SU-DHL-6 (cell line): ENCODE measurements at regions not wholly inside any gene's neighbourhood (a gene's known extent, or its start where the extent isn't known, plus 50 kb on each side); places are given as distances from the start of the nearest gene placed in this dataset.

Experiments used
- H2AFZ ChIP-seq: fragments of 200-600 bp; sonication (generic); 2 replicates; pipeline ENCODE4 v1.6.1; 2014; ENCODE audit warnings: low read depth, mild to moderate bottlenecking, moderate library complexity, mixed read lengths, antibody characterized with exemption, low read length; ENCODE audit not compliant: severe bottlenecking
- H3F3A ChIP-seq: fragments of 200-600 bp; shearing (Covaris generic); 2 replicates; pipeline ENCODE4 v1.6.0; 2016; ENCODE audit warnings: antibody characterized with exemption, mild to moderate bottlenecking; ENCODE audit not compliant: insufficient read depth
- H3K27ac ChIP-seq: fragments of 200-600 bp; sonication (generic); 2 replicates; pipeline ENCODE4 v1.5.1; 2016; ENCODE audit warnings: low read depth, mild to moderate bottlenecking, low read length, moderate library complexity, mixed read lengths
- H3K27me3 ChIP-seq: fragments of 200-600 bp; sonication (generic), shearing (Covaris generic); 2 replicates; pipeline ENCODE4 v1.6.0; 2014; ENCODE audit warnings: mild to moderate bottlenecking, low read length
- H3K36me3 ChIP-seq: fragments of 200-600 bp; sonication (generic); 2 replicates; pipeline ENCODE4 v1.6.1; 2014; ENCODE audit warnings: mild to moderate bottlenecking, low read length, mixed read lengths
- H3K4me2 ChIP-seq: fragments of 300-600, 200-600 bp; shearing (Covaris generic), sonication (generic); 2 replicates; pipeline ENCODE4 v1.6.0; 2014; ENCODE audit warnings: low read length, low read depth, mild to moderate bottlenecking; ENCODE audit not compliant: poor library complexity, severe bottlenecking
- H3K4me3 ChIP-seq: fragments of 200-600 bp; sonication (generic); 2 replicates; pipeline ENCODE4 v1.5.1; 2014; ENCODE audit warnings: antibody characterized with exemption, low read length, mild to moderate bottlenecking, mixed read lengths; ENCODE audit not compliant: insufficient read depth, poor library complexity, severe bottlenecking
- H3K79me2 ChIP-seq: fragments of 200-600 bp; sonication (generic); 2 replicates; pipeline ENCODE4 v1.6.1; 2014; ENCODE audit warnings: mild to moderate bottlenecking, low read length, moderate library complexity; ENCODE audit not compliant: insufficient read depth
- H3K9ac ChIP-seq: fragments of 200-600 bp; sonication (generic); 2 replicates; pipeline ENCODE4 v1.7.0; 2014; ENCODE audit warnings: mild to moderate bottlenecking, low read length
- H3K9me2 ChIP-seq: fragments of 200-600 bp; sonication (generic); replicated peaks from 2 replicates; pipeline ENCODE4 v1.6.1; 2014; ENCODE audit warnings: low read length; ENCODE audit not compliant: insufficient read depth
- H3K9me3 ChIP-seq: fragments of 200-600 bp; sonication (generic); 2 replicates; pipeline ENCODE4 v1.6.1; 2014; ENCODE audit warnings: low read length, mixed read lengths; ENCODE audit not compliant: insufficient read depth
- H4K20me1 ChIP-seq: fragments of 200-600 bp; sonication (generic); 2 replicates; pipeline ENCODE4 v1.6.1; 2014; ENCODE audit warnings: low read depth, mild to moderate bottlenecking, antibody characterized with exemption, low read length, moderate library complexity, mixed read lengths
- EZH2phosphoT487 ChIP-seq: fragments of 200-600 bp; sonication (generic), shearing (Covaris generic); conservative IDR thresholded peaks from 2 replicates; pipeline ENCODE4 v1.6.1; 2018; ENCODE audit warnings: mild to moderate bottlenecking, antibody characterized with exemption, low read length, moderate library complexity, mixed read lengths
- TF ChIP-seq, protein P1 (sequence below): fragments of 200-600 bp; sonication (generic); IDR thresholded peaks from one replicate; pipeline ENCODE4 v1.5.1; 2017; ENCODE audit warnings: antibody characterized with exemption, mild to moderate bottlenecking, low read length, moderate library complexity; ENCODE audit not compliant: insufficient read depth, poor library complexity, severe bottlenecking

DNA sequence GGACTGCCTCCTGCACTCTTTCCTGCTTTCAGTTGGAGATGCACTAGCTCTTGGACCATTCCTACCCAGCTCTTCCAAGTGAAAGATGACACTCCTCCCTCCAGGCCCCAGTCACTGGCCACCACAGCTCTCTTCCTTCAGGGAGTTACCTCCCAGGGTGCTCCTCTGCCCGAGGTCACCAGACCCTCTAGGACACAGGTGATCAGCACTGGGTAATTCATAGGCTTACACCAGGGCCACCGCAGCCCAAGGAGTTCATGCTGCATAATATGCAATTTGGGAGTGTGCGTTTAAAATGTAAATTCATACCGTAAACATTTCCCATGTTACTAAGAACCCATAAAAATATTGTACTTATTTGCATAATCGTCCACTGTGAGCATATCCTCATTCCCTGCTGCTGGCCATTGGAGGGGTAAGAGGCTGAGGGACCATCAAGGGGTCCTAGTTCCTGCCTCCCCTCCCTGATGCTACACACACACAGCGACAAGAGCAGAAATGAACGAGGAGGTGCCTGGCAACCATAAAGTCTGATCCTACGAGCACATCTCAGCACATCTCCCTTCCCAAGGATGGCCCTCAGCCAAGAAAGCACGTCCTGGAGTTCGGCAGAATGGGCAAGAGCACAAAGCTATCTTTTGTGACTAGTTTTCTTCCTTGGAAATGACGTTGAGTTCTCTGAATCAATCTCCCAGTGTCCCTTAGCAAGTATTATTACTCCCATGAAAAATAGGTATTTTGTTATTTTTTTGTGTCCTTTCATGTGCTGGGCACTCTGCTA lies 222.9 kb upstream of the RAB4A start:
- no peak overlapping the region for H3K4me2 ChIP-seq
- no peaks in the 10 kb centered on the region for H3K9me3 ChIP-seq
- no peak overlapping the region for H3K4me3 ChIP-seq
- H3K27me3 ChIP-seq: no peaks in the 10 kb centered on the region
- H3K27ac ChIP-seq: no peak overlapping the region
- H3K36me3 ChIP-seq: no peaks in the 10 kb centered on the region
- no peaks in the 10 kb centered on the region for H3K9me2 ChIP-seq
- no peak overlapping the region for H3K9ac ChIP-seq
- H4K20me1 ChIP-seq: no peaks in the 10 kb centered on the region
- H3K79me2 ChIP-seq: no peaks in the 10 kb centered on the region
- H3F3A ChIP-seq: no peaks in the 10 kb centered on the region
- H2AFZ ChIP-seq: no peak overlapping the region
- TF ChIP-seq, protein P1, sequence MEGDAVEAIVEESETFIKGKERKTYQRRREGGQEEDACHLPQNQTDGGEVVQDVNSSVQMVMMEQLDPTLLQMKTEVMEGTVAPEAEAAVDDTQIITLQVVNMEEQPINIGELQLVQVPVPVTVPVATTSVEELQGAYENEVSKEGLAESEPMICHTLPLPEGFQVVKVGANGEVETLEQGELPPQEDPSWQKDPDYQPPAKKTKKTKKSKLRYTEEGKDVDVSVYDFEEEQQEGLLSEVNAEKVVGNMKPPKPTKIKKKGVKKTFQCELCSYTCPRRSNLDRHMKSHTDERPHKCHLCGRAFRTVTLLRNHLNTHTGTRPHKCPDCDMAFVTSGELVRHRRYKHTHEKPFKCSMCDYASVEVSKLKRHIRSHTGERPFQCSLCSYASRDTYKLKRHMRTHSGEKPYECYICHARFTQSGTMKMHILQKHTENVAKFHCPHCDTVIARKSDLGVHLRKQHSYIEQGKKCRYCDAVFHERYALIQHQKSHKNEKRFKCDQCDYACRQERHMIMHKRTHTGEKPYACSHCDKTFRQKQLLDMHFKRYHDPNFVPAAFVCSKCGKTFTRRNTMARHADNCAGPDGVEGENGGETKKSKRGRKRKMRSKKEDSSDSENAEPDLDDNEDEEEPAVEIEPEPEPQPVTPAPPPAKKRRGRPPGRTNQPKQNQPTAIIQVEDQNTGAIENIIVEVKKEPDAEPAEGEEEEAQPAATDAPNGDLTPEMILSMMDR: no peak

DNA sequence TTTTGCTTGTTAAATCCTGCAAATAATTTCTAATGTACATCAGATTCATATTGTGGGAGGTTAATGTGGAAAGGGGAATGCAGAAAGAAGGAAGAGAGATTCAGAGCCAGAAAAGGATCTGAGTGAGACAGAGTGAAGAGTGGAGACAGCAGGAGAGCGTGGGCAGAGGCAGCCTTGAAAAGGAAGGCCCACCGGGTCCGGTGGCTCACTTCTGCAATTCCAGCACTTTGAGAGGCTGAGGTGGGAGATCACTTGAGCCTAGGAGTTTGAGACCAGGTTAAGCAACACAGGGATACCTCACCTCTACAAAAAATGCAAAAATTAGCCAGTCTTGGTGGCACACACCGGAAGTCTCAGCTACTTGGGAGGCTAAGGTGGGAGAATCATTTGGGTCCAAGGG lies 222.0 kb upstream of the RAB4A start:
- H3K9me3 ChIP-seq: no peaks in the 10 kb centered on the region
- no peaks in the 10 kb centered on the region for H3K9me2 ChIP-seq
- H3F3A ChIP-seq: no peaks in the 10 kb centered on the region
- H3K9ac ChIP-seq: no peak overlapping the region
- no peak overlapping the region for H3K4me2 ChIP-seq
- no peak overlapping the region for H3K4me3 ChIP-seq
- H3K36me3 ChIP-seq: no peaks in the 10 kb centered on the region
- no peaks in the 10 kb centered on the region for H3K79me2 ChIP-seq
- H3K27ac ChIP-seq: no peak overlapping the region
- H2AFZ ChIP-seq: no peak overlapping the region
- H3K27me3 ChIP-seq: no peaks in the 10 kb centered on the region
- TF ChIP-seq, protein P1: no peak
- TF ChIP-seq EZH2phosphoT487: no peak
- H4K20me1 ChIP-seq: no peaks in the 10 kb centered on the region

DNA sequence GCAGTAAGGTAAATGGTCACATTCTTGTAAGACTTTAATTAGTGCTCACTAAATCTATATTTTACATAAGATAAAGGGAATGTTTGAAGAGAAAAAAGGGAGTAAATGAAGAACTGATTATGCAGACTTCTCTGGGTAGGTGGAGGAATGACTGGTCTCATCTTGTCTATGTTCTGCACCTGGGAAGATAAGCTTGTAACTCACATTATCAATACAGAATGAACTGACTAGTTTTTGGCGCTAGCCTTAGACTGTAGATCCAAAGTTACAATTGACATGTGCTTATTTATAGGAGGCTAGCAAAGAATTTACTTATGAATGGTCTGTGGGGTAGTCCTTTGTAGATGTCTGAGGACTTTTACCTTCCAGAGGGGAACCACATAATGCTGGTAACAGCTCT lies 214.9 kb upstream of the RAB4A start:
- H3K27me3 ChIP-seq: no peaks in the 10 kb centered on the region

More for the DNA sequence above, 214.9 kb upstream of the RAB4A start:
- Histone ChIP-seq H3K9ac (no peak overlapping the region), H2AFZ (no peak overlapping the region), H3K79me2 (no peaks in the 10 kb centered on the region), H3K9me3 (no peaks in the 10 kb centered on the region), H4K20me1 (no peaks in the 10 kb centered on the region), H3K36me3 (no peaks in the 10 kb centered on the region), H3K27ac (no peak overlapping the region), H3K4me3 (no peak overlapping the region), H3F3A (no peaks in the 10 kb centered on the region), H3K4me2 (no peak overlapping the region), H3K9me2 (no peaks in the 10 kb centered on the region)
- TF ChIP-seq, protein P1: no peak
- TF ChIP-seq EZH2phosphoT487: no peak
